ENCODE measurements at regions not wholly inside any gene's neighbourhood (a gene's known extent, or its start where the extent isn't known, plus 50 kb on each side); places are given as distances from the start of the nearest gene placed in this dataset.

DNA sequence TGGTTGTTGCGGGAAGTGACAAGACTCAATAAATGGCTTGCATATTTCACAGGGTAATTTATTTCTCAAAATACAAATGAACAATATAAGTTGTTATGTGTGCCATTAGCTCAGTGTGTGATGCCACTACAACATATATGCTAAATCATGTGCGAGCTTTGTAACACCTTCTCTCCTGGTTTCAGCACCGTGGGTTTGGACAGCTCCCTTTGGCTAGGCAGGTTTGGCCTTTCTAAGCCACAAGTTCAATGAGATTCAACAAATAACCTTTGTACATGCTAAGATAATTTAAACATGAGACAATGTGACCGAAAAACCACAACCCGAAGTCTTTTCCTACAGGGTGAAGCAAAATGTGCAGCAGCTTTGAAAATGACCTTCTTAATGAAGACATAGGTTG, 563.9 kb downstream of the TMEM114 start:
- no peaks in the 10 kb centered on the region for H3K27me3 ChIP-seq (ENCODE audit: control insufficient read depth, insufficient read depth, low read length)
- no peak for DNase-seq (ENCODE audit: low read depth)
- POLR2A ChIA-PET, result no interaction called here
- no peak for TF ChIP-seq CTCF (IDR thresholded peaks at IDR 0.05; ENCODE audit: insufficient read depth, low read depth, low read length)
- H3K36me3 ChIP-seq (ENCODE audit: control insufficient read depth, insufficient read depth, low read length), result no peaks in the 10 kb centered on the region
- CTCF ChIA-PET, result no interaction called here
- H3K4me3 ChIP-seq (ENCODE audit: low read depth, low read length), result no peak overlapping the region

DNA sequence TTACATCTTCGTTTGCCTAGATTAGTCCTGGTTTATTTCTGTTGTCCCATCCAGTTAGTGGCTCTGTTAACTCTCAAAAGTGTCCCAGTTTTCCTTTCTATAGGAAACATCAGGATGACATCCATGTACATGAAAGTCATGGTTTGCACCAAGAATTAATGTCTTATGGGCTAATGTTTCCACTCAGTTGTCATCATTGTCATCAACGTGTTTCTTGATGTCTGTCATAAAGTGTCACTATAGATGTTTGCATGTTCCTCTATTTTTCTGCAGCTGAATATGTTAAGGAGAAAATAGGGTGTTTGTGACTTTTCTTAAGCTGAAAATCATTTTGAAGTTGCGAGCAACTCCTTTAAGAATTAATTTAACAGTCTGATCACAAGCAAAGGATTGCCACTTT, 567.0 kb downstream of the TMEM114 start:
- CTCF ChIA-PET, result interaction anchor here (0.6 kb wide), 1 partner anchor 12 kb away, joined by 3 read pairs; no protein-coding TSS in a partner anchor
- Histone ChIP-seq H3K36me3 (ENCODE audit: control insufficient read depth, insufficient read depth, low read length) (no peaks in the 10 kb centered on the region), H3K27me3 (ENCODE audit: control insufficient read depth, insufficient read depth, low read length) (no peaks in the 10 kb centered on the region), H3K4me3 (ENCODE audit: low read depth, low read length) (no peak overlapping the region)
- POLR2A ChIA-PET, result no interaction called here
- DNase-seq (ENCODE audit: low read depth), result no peak
- no peak for TF ChIP-seq CTCF (IDR thresholded peaks at IDR 0.05; ENCODE audit: insufficient read depth, low read depth, low read length)

- POLR2A ChIA-PET, result no interaction called here
- no peak for DNase-seq (ENCODE audit: low read depth)
- CTCF ChIA-PET, result no interaction called here
These were observed 585.0 kb downstream of the TMEM114 start for GRCh38 chr16:8005096-8005860.

DNA sequence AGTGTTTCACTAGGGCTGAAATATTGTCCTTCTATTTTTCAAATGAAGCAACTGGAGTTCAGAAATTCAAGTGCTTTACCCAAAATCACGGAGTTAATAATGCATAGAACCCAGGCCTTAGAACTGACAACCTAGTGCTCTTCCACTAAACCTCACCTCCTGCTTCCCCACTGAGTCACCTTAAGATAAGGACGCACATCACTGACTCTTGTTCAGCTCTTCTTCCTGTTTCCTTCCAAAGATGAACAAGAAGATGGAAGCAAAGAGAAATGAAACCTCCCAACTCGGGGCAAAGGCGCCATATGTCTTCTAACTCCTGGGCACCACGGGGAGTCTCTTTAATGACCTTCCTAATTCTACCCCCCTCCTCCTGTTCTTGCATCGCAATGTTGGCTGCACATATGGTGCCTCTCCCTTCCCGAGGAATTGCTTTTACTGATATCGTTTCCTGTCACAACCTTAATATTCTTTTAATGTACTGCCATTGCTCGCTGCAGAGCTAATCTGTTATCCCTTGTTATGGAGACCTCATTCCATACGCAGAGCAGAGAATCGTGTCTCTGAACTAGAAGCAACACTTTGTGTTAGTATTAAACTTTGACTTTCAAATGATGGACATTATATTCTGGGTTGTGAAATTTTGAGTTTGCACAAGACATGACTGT, 591.4 kb downstream of the TMEM114 start:
- CTCF ChIA-PET, result no interaction called here

More at GRCh38 chr16:8005096-8005860, 585.0 kb downstream of the TMEM114 start:
- Histone ChIP-seq H3K27me3 (ENCODE audit: control insufficient read depth, insufficient read depth, low read length) (no peaks in the 10 kb centered on the region), H3K4me3 (ENCODE audit: low read depth, low read length) (no peak overlapping the region), H3K36me3 (ENCODE audit: control insufficient read depth, insufficient read depth, low read length) (no peaks in the 10 kb centered on the region)
- TF ChIP-seq CTCF (IDR thresholded peaks at IDR 0.05; ENCODE audit: insufficient read depth, low read depth, low read length), result no peak

More for the DNA sequence above, 591.4 kb downstream of the TMEM114 start:
- no peak for DNase-seq (ENCODE audit: low read depth)
- no peaks in the 10 kb centered on the region for H3K36me3 ChIP-seq (ENCODE audit: control insufficient read depth, insufficient read depth, low read length)
- H3K4me3 ChIP-seq (ENCODE audit: low read depth, low read length), result no peak overlapping the region
- no peaks in the 10 kb centered on the region for H3K27me3 ChIP-seq (ENCODE audit: control insufficient read depth, insufficient read depth, low read length)
- POLR2A ChIA-PET, result no interaction called here
- no peak for TF ChIP-seq CTCF (IDR thresholded peaks at IDR 0.05; ENCODE audit: insufficient read depth, low read depth, low read length)
